ENCODE measurements at regions not wholly inside any gene's neighbourhood (a gene's known extent, or its start where the extent isn't known, plus 50 kb on each side); places are given as distances from the start of the nearest gene placed in this dataset.

GRCh38 chr2:80887841-80888378 is 583.4 kb upstream of the LRRTM1 start:
- FAIRE-seq: no peak

DNA sequence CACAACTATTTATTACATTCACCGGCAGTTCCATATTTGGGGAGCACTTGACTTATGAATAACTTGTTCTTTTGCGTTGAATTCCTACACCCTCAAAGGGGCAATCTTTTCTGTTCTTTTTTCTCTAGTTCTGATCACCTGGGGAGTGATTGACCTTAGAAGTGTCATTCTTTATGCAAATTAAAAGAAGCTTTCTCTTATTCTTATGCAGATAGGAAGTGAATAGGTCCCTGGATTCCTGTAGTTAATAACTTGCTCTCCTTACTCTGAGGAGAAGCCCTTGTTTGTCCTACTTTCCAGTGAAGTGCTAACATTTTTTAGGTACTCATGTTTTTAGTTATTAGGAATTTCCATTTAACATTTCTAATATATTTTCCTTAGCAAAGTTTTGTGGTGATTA is 569.8 kb upstream of the LRRTM1 start:
- no peak for FAIRE-seq

GRCh38 chr2:80869858-80870438 is 565.4 kb upstream of the LRRTM1 start:
- FAIRE-seq: no peak

DNA sequence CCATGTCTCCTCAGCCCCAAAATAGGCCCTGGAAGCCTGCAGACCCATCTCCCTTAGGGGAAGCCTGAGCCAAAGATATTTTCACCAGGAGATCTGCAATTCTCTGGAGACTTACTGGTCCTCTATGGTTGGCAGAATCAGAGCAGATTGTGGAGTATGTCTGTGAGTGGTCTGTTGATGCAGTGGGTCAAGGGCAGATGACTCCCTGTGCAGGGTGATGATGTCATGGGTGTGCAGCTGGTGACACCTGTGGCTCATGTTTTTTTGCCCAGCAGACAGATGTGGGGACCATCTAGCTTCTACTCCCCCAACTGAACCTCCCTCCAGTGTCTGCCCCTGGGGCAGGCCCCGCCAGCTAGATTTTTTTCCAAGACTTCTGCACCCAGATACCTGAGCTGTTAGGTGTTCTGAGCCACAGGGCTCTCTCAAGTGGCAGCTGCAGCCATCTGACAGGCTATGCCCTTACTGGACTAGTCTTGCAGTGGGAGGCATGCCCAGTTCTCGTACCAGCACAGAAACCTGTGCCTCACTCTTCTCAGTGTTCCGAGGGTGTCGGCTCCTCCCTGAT is 558.7 kb upstream of the LRRTM1 start:
- FAIRE-seq: no peak

DNA sequence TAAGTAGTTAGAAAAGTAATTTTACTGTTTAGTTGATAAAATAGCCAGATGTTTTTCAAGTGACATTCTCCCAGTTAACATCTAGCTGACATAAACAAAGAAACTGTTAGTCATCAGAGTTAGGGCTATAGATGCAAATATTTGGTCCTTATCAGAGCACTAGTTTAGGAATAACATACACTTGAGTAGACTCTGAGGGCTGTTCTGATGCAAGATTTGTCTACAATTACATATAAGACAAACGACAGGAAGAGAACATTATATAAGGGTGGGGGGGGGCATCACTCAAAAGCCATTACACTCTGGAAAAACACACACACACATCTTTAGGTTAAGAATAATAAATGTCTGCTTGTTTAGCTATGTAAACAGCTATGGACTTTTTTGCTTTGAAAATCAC is 554.4 kb upstream of the LRRTM1 start:
- FAIRE-seq: no peak

DNA sequence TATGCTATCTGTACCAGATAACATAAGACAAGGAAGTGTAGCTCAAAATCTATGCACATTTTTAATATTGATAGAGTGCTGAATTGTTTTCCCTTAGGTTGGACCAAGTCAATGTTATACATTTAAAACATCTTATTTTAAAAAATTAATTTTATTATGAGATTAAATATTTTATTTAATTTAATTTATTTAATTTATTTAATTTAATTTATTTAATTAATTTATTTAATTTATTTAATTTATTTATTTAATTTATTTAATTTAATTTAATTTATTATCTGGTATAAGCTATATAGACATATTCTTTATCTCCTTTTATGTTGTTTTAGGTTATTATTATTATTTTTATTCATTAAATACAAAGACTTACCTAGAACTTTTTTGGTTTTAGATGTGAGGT is 551.7 kb upstream of the LRRTM1 start:
- FAIRE-seq: peak; percentile 96

DNA sequence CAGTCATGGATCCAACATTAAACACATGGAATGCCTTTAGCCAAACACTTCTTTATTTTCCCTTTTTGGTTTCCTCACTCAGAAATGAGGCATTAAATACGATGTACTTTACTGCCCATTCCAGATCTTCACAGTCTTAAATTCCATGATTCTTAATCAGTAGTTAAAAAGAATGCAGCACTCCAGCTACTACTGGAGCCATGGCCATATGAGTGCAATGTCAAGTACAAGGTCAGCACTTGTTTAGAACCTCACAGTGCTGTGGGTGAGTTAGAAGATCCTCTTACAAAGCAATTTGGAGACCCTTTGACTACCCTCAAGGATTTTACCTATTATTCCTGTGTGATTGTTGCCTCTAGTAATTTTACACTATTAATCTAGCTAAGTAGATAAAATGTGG is 550.3 kb upstream of the LRRTM1 start:
- FAIRE-seq: no peak

DNA sequence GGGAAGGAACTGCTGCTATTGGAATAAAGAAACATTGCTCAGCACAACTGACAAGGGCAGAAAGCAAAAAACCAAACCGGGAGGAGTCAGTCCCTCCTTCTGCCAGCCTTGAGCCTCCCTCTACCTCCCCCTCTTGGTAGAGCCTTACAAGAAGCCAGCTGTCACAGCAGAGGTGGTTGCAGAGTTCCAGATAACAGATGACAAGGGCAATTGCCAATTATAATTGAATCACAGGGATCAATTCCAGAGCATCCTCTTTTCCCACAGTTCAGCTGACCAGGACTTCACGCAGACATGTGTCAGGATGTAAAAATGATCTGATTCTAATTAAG is 548.2 kb upstream of the LRRTM1 start:
- no peak for FAIRE-seq

GRCh38 chr2:80852079-80852807 is 547.7 kb upstream of the LRRTM1 start:
- FAIRE-seq: no peak

- FAIRE-seq: no peak
Measured at GRCh38 chr2:80830891-80831290, 526.3 kb upstream of the LRRTM1 start.

DNA sequence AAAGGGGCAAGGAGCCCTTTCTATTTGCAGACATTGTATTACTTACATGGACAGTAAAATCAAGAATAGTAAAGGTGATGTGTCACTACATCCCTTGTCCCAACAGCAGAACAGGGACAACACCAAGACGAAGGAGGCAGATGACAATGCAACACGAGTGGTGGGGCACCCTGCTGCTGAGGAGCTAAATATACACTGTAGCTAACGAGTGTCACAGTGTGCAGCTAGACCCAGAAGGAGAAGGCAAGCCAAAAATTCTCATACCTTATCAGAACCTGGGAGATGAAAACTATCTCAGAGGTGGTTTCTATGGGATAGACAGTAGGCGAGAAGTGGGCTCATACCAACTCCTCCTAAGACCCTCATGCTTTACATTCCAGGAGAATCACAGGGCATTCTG is 518.4 kb upstream of the LRRTM1 start:
- no peak for FAIRE-seq

GRCh38 chr2:80815259-80815658 is 510.7 kb upstream of the LRRTM1 start:
- FAIRE-seq: no peak

- peak; percentile 14 for FAIRE-seq
Measured at GRCh38 chr2:80786584-80786983, 482.0 kb upstream of the LRRTM1 start.

- FAIRE-seq: no peak
Measured at GRCh38 chr2:80778704-80779103, 474.2 kb upstream of the LRRTM1 start.

DNA sequence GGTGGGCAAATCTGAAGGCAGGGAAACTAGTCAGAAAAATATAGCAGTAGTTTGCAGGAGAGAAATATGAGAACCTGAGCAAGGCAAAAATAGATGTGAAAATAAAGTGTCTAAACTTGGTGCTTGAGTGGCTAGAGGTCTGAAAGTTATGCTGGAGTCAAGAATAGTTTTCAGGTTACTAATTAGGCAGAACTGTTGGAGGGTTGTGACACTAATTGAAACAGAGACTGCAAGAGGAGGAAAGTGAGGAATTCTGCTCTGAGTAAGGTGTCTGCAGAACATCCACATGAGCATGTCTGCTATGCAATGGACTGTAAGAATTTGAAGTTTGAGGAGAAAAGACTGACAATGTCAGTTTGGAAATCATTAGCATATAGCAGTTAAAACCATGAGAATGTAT is 444.0 kb upstream of the LRRTM1 start:
- no peak for FAIRE-seq

- no peak for FAIRE-seq
Measured at GRCh38 chr2:80737047-80737446, 432.5 kb upstream of the LRRTM1 start.

DNA sequence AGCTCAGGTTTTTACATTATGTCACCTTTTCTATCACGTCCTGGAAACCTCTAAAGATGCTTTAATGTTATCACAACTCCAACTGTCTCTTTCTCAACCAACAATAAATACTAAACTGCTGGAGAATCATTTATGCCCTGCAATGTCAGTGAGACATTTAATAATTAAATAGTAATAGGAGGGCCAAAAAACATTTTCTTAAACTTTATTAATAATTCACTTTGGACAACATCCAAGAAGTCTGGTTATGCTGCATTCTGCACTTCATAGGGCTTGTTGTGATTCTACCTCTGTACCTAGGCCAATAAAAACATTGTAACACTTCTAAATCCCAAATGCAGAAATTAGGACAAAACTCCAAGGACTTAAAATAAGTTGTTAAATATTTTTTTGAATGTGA is 420.4 kb upstream of the LRRTM1 start:
- FAIRE-seq: no peak

DNA sequence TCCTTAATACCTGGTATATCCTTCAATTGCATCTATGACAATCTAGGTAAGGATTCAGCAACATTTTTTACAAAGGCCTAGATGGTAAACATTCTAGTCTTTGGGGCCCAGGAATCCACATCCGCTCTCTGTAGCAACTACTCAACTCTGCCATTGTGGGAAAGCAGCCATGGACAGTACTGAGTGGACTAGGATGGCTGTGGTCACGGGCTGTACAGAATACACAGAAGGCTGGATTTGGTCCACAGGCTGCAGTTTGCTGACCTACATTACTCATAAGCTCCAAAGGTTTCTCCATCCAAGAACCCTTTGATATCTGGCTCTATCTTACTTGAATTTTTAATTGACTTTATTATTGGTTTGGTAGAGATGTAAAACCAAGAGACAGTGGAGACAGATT is 418.3 kb upstream of the LRRTM1 start:
- FAIRE-seq: no peak

DNA sequence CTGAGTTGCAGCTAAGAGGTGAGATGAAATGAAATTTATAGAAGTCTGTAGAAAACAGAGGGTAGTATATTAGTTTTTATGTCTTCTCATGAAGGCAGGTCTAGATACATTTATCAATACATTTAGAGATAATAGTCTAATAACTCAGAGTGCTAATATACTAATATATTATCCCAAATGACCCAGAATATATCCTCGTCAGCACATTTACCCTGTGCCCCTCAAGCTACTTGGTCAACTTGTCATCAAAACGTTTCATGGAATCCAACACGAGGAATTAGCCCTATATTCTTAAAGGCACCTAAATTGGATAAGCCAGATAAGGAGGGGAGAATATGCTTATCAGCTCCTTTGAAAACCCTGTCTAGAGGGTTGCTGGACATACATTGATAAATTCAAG is 415.1 kb upstream of the LRRTM1 start:
- no peak for FAIRE-seq

DNA sequence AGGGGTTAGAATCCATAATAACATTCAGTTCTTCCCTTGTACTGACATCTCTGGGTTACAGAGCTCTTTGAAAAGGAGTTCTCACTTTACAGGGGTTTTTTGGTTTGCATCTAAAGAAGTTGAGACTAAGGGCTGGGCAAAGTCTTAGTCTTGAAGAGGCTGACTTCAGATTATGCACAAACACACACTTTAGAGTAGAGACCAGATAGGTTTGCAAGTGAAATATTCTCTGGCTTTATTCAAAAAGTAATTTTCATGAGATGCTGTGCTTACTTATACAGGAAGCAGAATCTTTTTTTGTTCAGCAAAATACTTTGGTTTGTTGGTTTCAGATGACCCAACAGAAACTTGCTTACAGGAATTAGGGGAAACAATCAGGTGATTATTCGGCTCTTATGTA is 410.9 kb upstream of the LRRTM1 start:
- no peak for FAIRE-seq

- no peak for FAIRE-seq
Measured at GRCh38 chr2:80711915-80712314, 407.4 kb upstream of the LRRTM1 start.

DNA sequence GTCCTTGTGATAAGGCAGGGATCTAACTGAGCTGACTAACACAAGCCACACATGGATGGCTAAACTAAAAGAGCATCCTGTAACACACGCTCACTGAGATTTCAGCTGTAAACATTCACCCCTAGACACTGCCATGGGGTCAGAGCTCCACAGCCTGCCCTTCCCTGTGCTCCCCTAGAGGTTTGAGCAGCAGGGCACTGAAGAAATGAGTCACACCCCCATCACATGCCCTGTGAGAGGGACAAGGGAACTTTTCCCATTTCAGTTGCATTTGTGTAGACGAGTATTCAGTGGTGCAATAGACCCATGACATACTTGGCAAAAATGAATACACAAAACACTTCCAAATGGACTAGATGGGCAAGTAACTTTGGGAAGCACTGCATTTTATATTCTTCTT is 402.4 kb upstream of the LRRTM1 start:
- no peak for FAIRE-seq

- no peak for FAIRE-seq
Measured at GRCh38 chr2:80706541-80706940, 402.0 kb upstream of the LRRTM1 start.

DNA sequence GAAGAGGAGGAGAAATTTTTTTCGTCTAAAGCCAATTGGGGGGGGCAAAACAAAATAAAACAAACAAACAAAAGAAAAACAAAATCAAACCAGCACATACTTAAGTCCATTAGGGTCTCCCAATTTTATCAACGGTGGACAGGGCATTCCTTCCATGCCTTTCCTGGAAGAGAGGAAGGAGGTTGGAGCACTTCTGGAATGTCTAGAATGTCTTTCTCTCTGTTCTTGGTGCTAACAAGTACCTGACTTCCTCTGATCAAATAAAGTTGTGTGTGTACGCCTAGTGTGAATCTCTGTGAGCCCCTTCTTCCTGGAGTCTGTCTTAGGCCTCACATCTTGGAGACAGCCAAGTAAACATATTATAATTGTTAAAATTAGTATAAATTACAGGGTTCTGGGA is 399.0 kb upstream of the LRRTM1 start:
- no peak for FAIRE-seq

GRCh38 chr2:80700961-80701360 is 396.4 kb upstream of the LRRTM1 start:
- FAIRE-seq: no peak

Data from colon (tissue), 2 donors.